ENCODE measurements at regions not wholly inside any gene's neighbourhood (a gene's known extent, or its start where the extent isn't known, plus 50 kb on each side); places are given as distances from the start of the nearest gene placed in this dataset.
"Not testable (repeated sequence)": the region's sequence is repeated elsewhere in the genome, so short reads cannot be mapped to it uniquely, and the experiment has no call there.

GRCh38 chr7:153991471-153991870 is 60.7 kb upstream of the DPP6 start:
- not testable (repeated sequence) for TF ChIP-seq ZFP30 (CRISPR knock-in tag; IDR thresholded peaks at IDR 0.05); POU6F1 (CRISPR knock-in tag; IDR thresholded peaks at IDR 0.05; ENCODE audit: borderline replicate concordance, low read depth)

Measured in SK-N-SH treated with all-trans-retinoic acid at 6 μM for 48 hours (cell line).